ENCODE measurements at regions not wholly inside any gene's neighbourhood (a gene's known extent, or its start where the extent isn't known, plus 50 kb on each side); places are given as distances from the start of the nearest gene placed in this dataset.

GRCh38 chr3:177348974-177349373, 151.7 kb upstream of the TBL1XR1 start:
- TF ChIP-seq ZFP30 (CRISPR knock-in tag; IDR thresholded peaks at IDR 0.05) (no peak), ZNF565 (CRISPR knock-in tag; conservative IDR thresholded peaks at IDR 0.05; ENCODE audit: low read depth) (no peak), ZNF70 (CRISPR knock-in tag; IDR thresholded peaks at IDR 0.05) (no peak), PATZ1 (CRISPR knock-in tag; IDR thresholded peaks at IDR 0.05; ENCODE audit: borderline replicate concordance) (no peak), CREB5 (CRISPR knock-in tag; IDR thresholded peaks at IDR 0.05; ENCODE audit: low read depth) (no peak), ZFP3 (CRISPR knock-in tag; IDR thresholded peaks at IDR 0.05) (no peak), ARNTL (CRISPR knock-in tag; IDR thresholded peaks at IDR 0.05; ENCODE audit: borderline replicate concordance, low read depth) (no peak), ZC3H10 (CRISPR knock-in tag; IDR thresholded peaks at IDR 0.05) (no peak), ESRRG (CRISPR knock-in tag; IDR thresholded peaks at IDR 0.05) (no peak), CSDC2 (CRISPR knock-in tag; IDR thresholded peaks at IDR 0.05) (no peak), PPARA (CRISPR knock-in tag; IDR thresholded peaks at IDR 0.05; ENCODE audit: borderline replicate concordance) (no peak), ZNF8 (CRISPR knock-in tag; IDR thresholded peaks at IDR 0.05) (no peak), ISL1 (CRISPR knock-in tag; IDR thresholded peaks at IDR 0.05) (no peak)

All from SK-N-SH treated with all-trans-retinoic acid at 6 μM for 48 hours (cell line).